Stimulated activated naive B cell treated with anti-CD40 and anti-IgM and Interleukin-4, amounts not matched to agents 10 μg/mL and 1 μg/mL and 100 μg/mL, for 72 hours (primary cell): ENCODE measurements at regions not wholly inside any gene's neighbourhood (a gene's known extent, or its start where the extent isn't known, plus 50 kb on each side); places are given as distances from the start of the nearest gene placed in this dataset.

Experiments
- ATAC-seq, 2 donors: fragments of 150-1000 bp; cut with Tn5 transposase; replicated peaks; 2 replicates each; pipeline ENCODE4 v1.10.0; 2021; ENCODE audit warnings: moderate library complexity in 1 of 2
- DNase-seq: peaks from one replicate; pipeline ENCODE4 v3.0.0; 2021
- H3K27ac Mint-ChIP-seq: one replicate; pipeline ENCODE4 v1.8.0; 2022; ENCODE audit warnings: mild to moderate bottlenecking, mixed read lengths
- H3K27me3 Mint-ChIP-seq, 2 donors: one replicate each; pipeline ENCODE4 v1.8.0; 2022; ENCODE audit warnings: mixed read lengths in 2 of 2
- H3K36me3 Mint-ChIP-seq, 2 donors: one replicate each; pipeline ENCODE4 v1.8.0; 2022; ENCODE audit warnings: mixed read lengths in 2 of 2, mild to moderate bottlenecking in 1 of 2
- H3K4me1 Mint-ChIP-seq, 2 donors: one replicate each; pipeline ENCODE4 v1.8.0; 2022; ENCODE audit warnings: mixed read lengths in 2 of 2, mild to moderate bottlenecking in 1 of 2
- H3K4me3 Mint-ChIP-seq, 2 donors: one replicate each; pipeline ENCODE4 v1.8.0; 2022; ENCODE audit warnings: mild to moderate bottlenecking in 2 of 2, mixed read lengths in 2 of 2, moderate library complexity in 1 of 2
- H3K9me3 Mint-ChIP-seq, 2 donors: one replicate each; pipeline ENCODE4 v1.8.0; 2022; ENCODE audit warnings: mixed read lengths in 2 of 2, mild to moderate bottlenecking in 1 of 2

DNA sequence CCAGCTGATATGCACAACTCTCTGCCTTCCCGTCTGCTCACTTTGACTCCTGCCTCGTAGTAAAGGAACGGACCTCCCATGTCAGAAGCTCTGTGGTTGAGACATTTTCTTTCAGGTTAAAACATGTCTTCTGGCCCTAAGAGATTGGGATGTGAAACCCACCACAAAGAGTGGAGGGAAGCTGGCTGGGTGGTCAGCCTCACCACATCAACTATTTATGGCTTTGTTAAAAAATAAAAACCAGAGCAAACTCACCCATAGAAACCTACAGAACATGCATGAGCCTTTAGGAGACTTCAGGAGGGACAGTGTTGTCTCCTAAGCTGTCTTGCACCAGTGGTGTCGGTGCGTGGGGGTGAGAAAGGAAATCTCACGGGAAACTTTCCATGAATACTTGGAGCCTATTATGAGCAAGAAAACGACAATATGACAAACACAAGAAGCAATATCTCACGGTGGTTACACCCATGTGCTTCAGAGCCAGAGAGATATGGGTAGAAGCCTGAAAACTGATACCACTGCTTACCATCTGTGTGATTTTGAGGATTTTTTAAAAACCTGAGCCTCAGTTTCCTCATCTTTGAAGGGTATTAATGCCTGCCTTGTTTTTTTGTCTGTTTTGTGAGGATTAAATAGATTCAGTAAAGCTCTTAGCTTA lies 61.7 kb upstream of the XYLT1 start:
- DNase-seq (peak; percentile 4), ATAC-seq (peak; percentile 65 to 79)
- H3K27me3 Mint-ChIP-seq: peaks cover 8 to 13% of the 10 kb centered on the region in 2 donors
- peaks cover 0 to 5% of the 10 kb centered on the region in 2 donors for H3K9me3 Mint-ChIP-seq
- H3K36me3 Mint-ChIP-seq: peaks cover 0 to 2% of the 10 kb centered on the region in 2 donors
- no peak overlapping the region for H3K4me3 Mint-ChIP-seq
- peaks cover 21 to 34% of the 10 kb centered on the region in 2 donors for H3K4me1 Mint-ChIP-seq
- peak overlapping the region; percentile 44 for H3K27ac Mint-ChIP-seq

DNA sequence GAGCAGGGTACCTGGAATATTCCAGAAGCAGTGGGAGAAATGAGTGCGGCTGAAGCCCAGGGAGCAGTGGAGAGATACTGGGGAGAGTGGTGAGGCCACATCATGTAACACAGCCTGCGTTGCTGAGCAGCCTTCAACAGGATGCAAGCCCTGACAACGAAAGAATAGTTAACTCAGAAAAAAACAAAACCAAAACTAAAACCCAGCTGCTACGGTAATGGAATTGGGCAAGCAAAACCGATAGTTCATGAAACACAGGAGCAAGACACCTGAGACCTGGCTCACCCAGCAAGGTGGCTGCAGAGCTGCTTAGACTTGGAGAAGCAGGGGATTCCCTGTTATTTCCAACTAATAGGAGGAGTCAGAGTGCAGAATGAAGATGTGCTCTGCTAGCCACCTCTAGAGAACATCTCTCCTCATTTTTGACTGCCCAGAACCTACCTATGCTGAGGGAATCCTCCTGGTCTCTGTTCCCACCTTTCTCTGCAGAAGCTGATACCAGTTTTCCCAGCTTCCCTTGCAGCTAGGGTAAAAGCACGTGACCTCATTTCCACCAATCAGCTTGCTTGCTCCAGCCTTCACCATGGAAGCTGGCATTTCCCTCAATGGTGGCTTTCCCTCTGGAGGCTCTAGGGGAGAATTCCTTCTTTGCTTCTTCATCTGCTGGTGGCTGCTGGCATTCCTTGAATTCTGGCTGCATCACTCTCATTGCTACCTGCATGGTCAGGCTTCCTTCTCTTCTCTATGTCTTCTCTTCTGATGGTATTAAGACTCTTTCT lies 59.4 kb upstream of the XYLT1 start:
- Mint-ChIP-seq H3K9me3 (peaks cover 0 to 5% of the 10 kb centered on the region in 2 donors), H3K27me3 (peaks cover under 1 to 1% of the 10 kb centered on the region in 2 donors), H3K4me3 (peak overlapping the region; percentile 53 to 74), H3K27ac (peak overlapping the region; percentile 68), H3K36me3 (peaks cover 0 to 2% of the 10 kb centered on the region in 2 donors), H3K4me1 (peaks cover 25 to 39% of the 10 kb centered on the region in 2 donors)
- peak; percentile 50 to 62 for ATAC-seq
- peak; percentile 1 for DNase-seq

DNA sequence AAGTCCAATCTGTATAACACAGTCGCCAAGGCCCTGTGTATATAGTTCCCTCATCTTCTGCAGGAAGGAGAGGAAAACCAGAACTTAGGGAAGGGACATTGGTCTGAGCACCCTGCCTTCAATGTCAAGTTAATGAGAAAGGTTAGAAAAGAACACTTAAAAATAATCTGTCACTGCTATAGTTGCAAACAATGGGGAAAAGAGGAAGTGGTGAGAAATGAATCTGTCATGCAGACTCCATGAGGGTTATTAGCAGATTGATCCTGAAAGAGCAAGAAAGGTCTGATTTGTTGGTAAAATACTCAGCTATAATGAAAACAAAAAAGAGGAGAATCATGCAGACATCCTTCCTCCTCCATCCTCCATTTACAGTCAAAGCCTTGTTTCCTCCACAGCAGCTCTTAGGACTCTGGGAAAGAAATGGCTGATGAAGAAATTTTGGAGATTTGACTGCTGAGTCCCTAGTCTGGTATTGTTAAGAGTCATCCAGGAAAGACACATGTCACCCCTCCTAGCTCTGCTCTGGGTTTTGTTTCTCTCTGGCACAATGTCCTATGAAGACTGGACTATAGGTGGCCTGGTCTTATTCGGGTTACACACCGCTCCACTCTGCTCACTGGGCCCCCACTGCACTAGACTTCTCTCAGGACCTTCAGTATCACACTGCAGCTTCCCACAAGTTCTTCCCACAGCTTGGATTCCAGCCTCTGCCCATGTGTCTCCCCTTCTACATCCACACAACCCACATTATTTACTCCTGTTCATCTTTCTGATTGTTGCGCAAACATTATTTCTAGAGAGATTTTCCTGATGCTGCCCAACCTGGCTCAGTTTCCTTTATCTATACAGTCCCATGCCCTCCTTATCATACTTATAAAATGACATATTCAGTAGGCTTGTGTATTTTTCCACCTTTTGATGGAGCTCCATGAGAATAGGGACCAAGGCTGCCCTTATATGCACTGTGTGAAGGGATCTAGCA lies 56.5 kb upstream of the XYLT1 start:
- DNase-seq (no peak), ATAC-seq (peak; percentile 86 to 88)
- Mint-ChIP-seq H3K4me1 (peaks cover 21 to 28% of the 10 kb centered on the region in 2 donors), H3K4me3 (no peak overlapping the region), H3K27ac (no peak overlapping the region), H3K9me3 (peaks cover 0 to 5% of the 10 kb centered on the region in 2 donors), H3K27me3 (peaks cover under 1 to 5% of the 10 kb centered on the region in 2 donors), H3K36me3 (peaks cover 0 to 2% of the 10 kb centered on the region in 2 donors)

DNA sequence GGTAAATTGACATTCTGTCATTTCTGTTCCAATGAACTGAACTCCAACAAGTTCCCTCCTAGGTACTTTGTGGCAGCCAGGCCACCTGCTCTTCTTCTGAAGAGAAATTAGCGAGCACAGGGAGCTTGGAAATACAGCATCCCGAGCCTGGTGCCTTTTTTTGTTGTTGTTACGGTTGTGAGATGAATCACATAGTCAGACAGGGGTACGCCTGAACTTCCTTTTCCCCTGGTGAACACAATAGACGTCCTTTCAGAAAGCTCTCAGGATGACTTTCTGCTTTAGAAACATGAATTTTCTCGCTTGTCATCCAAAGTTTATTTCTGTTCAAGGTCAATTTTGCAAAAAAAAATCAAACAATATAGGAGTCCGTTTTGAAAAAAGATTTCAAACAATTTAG lies 53.9 kb upstream of the XYLT1 start:
- H3K4me3 Mint-ChIP-seq: no peak overlapping the region
- peaks cover 3 to 13% of the 10 kb centered on the region in 2 donors for H3K27me3 Mint-ChIP-seq
- DNase-seq: no peak
- peaks cover 0 to under 1% of the 10 kb centered on the region in 2 donors for H3K9me3 Mint-ChIP-seq
- H3K36me3 Mint-ChIP-seq: no peaks in the 10 kb centered on the region
- no peak overlapping the region for H3K27ac Mint-ChIP-seq
- peaks cover 9 to 16% of the 10 kb centered on the region in 2 donors for H3K4me1 Mint-ChIP-seq
- no peak for ATAC-seq

DNA sequence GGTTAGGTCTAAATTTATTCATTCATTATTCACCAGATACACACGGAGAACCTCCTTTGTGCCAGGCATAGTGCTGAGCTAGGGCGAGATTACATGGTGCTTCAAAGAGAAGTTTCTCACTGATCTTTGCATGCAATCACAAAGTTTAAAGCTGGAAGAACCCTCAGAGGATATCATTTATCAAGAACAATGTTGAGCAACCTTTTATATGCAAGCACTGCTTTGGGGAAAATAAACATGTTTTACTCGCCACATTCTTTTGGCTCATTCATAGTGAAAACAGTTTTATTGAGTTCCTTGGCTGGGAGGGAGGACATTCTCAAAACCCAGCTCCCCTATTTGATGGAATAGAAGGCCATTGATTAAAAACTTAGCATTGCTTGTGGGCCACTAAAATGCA lies 49.8 kb upstream of the XYLT1 start:
- H3K36me3 Mint-ChIP-seq: no peaks in the 10 kb centered on the region
- H3K4me3 Mint-ChIP-seq: no peak overlapping the region

More for the DNA sequence above, 49.8 kb upstream of the XYLT1 start:
- no peaks in the 10 kb centered on the region for H3K4me1 Mint-ChIP-seq
- no peaks in the 10 kb centered on the region for H3K9me3 Mint-ChIP-seq
- H3K27ac Mint-ChIP-seq: no peak overlapping the region
- DNase-seq: no peak
- ATAC-seq: no peak
- peaks cover 15 to 31% of the 10 kb centered on the region in 2 donors for H3K27me3 Mint-ChIP-seq
